Breast epithelium (tissue), 4 donors: ENCODE measurements at regions not wholly inside any gene's neighbourhood (a gene's known extent, or its start where the extent isn't known, plus 50 kb on each side); places are given as distances from the start of the nearest gene placed in this dataset.

Experiments
- DNase-seq, 2 donors: peaks; one replicate each; pipeline ENCODE4 v3.0.0-alpha.2; 2019; ENCODE audit warnings: low spot score in 2 of 2
- H3K27ac ChIP-seq, 2 donors: fragments of 200-600 bp; sonication (generic) in 1 of 2; one replicate each; pipeline ENCODE4 v1.5.1; 2016 to 2019; ENCODE audit warnings: mild to moderate bottlenecking in 1 of 2
- H3K27me3 ChIP-seq, 2 donors: fragments of 200-600 bp; sonication (generic) in 1 of 2; one replicate each; pipeline versions ENCODE4 v1.5.1 to v1.6.0; 2017 to 2019; ENCODE audit warnings: control low read depth in 1 of 2, mild to moderate bottlenecking in 1 of 2
- H3K36me3 ChIP-seq: fragments of 200-600 bp; one replicate; pipeline ENCODE4 v1.5.1; 2019
- H3K4me1 ChIP-seq, 2 donors: fragments of 200-600 bp; sonication (generic); one replicate each; pipeline ENCODE4 v1.5.1; 2016 to 2019; ENCODE audit warnings: control low read depth in 1 of 2
- H3K4me3 ChIP-seq, 3 donors: fragments of 200-600 bp; sonication (generic); 1 replicate in 2 of 3; 2 replicates in 1 of 3; pipeline ENCODE4 v1.5.1; 2016 to 2019; ENCODE audit warnings: mild to moderate bottlenecking in 3 of 3, moderate library complexity in 2 of 3
- H3K9me3 ChIP-seq, 2 donors: fragments of 200-600 bp; sonication (generic) in 1 of 2; one replicate each; pipeline ENCODE4 v1.5.1; 2016 to 2019; ENCODE audit warnings: control low read depth in 1 of 2
- POLR2A ChIP-seq: fragments of 450-650 bp; IDR thresholded peaks from one replicate; pipeline ENCODE4 v1.6.1; 2016; ENCODE audit warnings: antibody characterized with exemption, mild to moderate bottlenecking, moderate library complexity
- POLR2AphosphoS5 ChIP-seq, 3 donors: sonication (generic); formaldehyde crosslinking; IDR thresholded peaks; one replicate each; pipeline ENCODE4 v1.6.1; 2017; ENCODE audit warnings: antibody characterized with exemption in 3 of 3
- intact Hi-C: fragments of 100-400 bp; cut with DNase I; formaldehyde crosslinking; loops from one replicate; pipeline ENCODE4 v1.15.1; 2023; ENCODE audit warnings: low total_unique reads
- TF ChIP-seq, protein P1 (sequence below), 3 donors: fragments of 450-650 bp; IDR thresholded peaks; one replicate each; pipeline ENCODE4 v1.5.1; 2016 to 2017; ENCODE audit warnings: antibody characterized with exemption in 3 of 3, mild to moderate bottlenecking in 3 of 3, moderate library complexity in 3 of 3

DNA sequence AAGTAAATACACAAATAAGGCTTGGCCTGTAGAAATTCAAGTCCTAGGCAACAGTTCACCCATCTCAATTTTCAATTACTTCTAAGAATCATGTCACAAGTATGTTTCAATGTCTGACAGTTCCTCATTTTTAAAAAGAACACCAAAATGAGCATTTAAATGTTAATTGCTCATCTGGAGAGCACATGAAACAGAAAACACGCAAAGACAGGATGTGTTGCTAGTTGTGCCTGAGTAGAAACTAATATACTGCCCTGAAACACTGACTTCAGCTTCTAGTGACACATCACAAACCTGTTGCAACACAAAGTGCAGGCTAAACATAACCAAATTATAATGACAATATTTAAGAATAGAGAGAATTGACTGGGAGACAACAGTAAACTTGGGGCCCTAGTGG is 167.3 kb upstream of the THBS1 start:
- TF ChIP-seq POLR2A (no peak), POLR2AphosphoS5 (IDR thresholded peaks at IDR 0.05) (no peak)
- TF ChIP-seq, protein P1, sequence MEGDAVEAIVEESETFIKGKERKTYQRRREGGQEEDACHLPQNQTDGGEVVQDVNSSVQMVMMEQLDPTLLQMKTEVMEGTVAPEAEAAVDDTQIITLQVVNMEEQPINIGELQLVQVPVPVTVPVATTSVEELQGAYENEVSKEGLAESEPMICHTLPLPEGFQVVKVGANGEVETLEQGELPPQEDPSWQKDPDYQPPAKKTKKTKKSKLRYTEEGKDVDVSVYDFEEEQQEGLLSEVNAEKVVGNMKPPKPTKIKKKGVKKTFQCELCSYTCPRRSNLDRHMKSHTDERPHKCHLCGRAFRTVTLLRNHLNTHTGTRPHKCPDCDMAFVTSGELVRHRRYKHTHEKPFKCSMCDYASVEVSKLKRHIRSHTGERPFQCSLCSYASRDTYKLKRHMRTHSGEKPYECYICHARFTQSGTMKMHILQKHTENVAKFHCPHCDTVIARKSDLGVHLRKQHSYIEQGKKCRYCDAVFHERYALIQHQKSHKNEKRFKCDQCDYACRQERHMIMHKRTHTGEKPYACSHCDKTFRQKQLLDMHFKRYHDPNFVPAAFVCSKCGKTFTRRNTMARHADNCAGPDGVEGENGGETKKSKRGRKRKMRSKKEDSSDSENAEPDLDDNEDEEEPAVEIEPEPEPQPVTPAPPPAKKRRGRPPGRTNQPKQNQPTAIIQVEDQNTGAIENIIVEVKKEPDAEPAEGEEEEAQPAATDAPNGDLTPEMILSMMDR (IDR thresholded peaks at IDR 0.05) = no peak
- no peak for DNase-seq
- H3K4me3 ChIP-seq = no peak overlapping the region
- H3K27ac ChIP-seq = no peak overlapping the region
- H3K4me1 ChIP-seq = no peaks in the 10 kb centered on the region
- no peaks in the 10 kb centered on the region for H3K36me3 ChIP-seq
- no peaks in the 10 kb centered on the region for H3K27me3 ChIP-seq
- peaks cover 0 to 5% of the 10 kb centered on the region in 2 donors for H3K9me3 ChIP-seq
- intact Hi-C loops = no loop called here

DNA sequence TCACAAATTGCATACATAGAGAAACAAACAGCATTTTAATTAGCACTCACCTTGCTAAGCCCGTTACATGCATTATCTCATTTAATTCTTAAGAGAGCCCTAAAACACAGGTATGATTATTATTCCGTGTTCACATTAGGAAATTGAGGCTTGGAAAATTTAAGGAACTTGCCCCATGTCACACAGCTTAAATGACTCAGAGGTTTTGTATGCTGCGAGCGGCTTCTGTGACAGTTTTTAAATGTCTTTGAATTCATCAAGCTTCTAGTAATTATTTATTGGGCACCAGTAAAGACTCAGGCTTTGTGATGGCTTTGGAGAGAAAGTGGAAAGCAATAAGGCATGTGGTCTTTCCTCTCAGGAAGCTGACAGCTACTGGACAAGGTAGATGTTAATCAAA is 166.7 kb upstream of the THBS1 start:
- H3K4me3 ChIP-seq = no peak overlapping the region
- H3K9me3 ChIP-seq = peaks cover 0 to 5% of the 10 kb centered on the region in 2 donors
- intact Hi-C loops = no loop called here
- no peaks in the 10 kb centered on the region for H3K36me3 ChIP-seq
- H3K4me1 ChIP-seq = no peaks in the 10 kb centered on the region
- DNase-seq = no peak
- no peaks in the 10 kb centered on the region for H3K27me3 ChIP-seq
- H3K27ac ChIP-seq = no peak overlapping the region
- no peak for TF ChIP-seq POLR2A
- no peak for TF ChIP-seq POLR2AphosphoS5 (IDR thresholded peaks at IDR 0.05)
- TF ChIP-seq, protein P1 (IDR thresholded peaks at IDR 0.05) = no peak

DNA sequence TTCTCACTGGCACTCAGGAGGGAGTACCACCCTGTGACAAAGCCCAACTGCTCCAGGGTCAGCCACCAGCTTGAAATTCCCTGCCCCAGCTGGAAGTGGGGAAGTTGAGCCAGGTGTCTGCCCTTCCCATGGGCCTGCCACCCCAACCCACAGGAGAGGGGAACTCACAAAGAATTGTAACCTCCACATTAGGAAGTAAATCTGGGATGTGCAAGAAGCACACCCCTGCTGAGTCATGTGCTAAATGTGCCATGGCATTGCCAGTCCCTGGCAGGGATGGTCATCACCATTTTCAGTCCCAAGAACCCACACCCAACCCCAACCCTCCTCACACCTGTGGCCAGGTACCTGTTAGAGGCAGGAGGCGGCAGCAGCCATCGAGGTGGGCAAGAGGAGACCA is 165.2 kb upstream of the THBS1 start:
- H3K27ac ChIP-seq = no peak overlapping the region
- no peak for DNase-seq
- intact Hi-C loops = no loop called here
- peaks cover 0 to 5% of the 10 kb centered on the region in 2 donors for H3K9me3 ChIP-seq
- no peaks in the 10 kb centered on the region for H3K27me3 ChIP-seq
- no peak overlapping the region for H3K4me3 ChIP-seq
- TF ChIP-seq POLR2A = no peak
- no peak for TF ChIP-seq POLR2AphosphoS5 (IDR thresholded peaks at IDR 0.05)
- TF ChIP-seq, protein P1 (IDR thresholded peaks at IDR 0.05) = no peak
- no peaks in the 10 kb centered on the region for H3K36me3 ChIP-seq
- H3K4me1 ChIP-seq = no peaks in the 10 kb centered on the region

DNA sequence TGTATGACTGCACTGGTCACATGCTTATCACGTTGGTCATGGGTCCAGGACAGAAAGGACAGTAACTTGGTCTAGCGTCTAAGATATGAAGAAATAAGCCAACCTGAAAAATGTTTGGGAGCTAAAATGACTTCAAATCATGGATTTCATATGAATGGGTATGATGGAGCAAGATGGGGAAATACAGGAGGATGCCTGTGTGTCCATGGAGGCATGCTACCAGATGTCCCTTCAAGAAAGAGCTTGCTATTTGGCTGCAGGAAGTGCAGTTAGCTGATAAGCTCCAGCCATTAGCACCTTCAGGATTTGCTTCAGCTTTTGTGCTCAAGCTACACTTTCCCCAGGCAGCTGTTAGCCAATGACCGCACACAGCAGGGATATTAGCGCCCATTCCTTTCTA is 164.6 kb upstream of the THBS1 start:
- TF ChIP-seq, protein P1 (IDR thresholded peaks at IDR 0.05) = no peak
- no peak for TF ChIP-seq POLR2AphosphoS5 (IDR thresholded peaks at IDR 0.05)
- TF ChIP-seq POLR2A = no peak
- no peak for DNase-seq
- intact Hi-C loops = no loop called here
- Histone ChIP-seq H3K27ac (no peak overlapping the region), H3K27me3 (no peaks in the 10 kb centered on the region), H3K4me1 (no peaks in the 10 kb centered on the region), H3K9me3 (peaks cover 0 to 5% of the 10 kb centered on the region in 2 donors), H3K4me3 (no peak overlapping the region), H3K36me3 (no peaks in the 10 kb centered on the region)

DNA sequence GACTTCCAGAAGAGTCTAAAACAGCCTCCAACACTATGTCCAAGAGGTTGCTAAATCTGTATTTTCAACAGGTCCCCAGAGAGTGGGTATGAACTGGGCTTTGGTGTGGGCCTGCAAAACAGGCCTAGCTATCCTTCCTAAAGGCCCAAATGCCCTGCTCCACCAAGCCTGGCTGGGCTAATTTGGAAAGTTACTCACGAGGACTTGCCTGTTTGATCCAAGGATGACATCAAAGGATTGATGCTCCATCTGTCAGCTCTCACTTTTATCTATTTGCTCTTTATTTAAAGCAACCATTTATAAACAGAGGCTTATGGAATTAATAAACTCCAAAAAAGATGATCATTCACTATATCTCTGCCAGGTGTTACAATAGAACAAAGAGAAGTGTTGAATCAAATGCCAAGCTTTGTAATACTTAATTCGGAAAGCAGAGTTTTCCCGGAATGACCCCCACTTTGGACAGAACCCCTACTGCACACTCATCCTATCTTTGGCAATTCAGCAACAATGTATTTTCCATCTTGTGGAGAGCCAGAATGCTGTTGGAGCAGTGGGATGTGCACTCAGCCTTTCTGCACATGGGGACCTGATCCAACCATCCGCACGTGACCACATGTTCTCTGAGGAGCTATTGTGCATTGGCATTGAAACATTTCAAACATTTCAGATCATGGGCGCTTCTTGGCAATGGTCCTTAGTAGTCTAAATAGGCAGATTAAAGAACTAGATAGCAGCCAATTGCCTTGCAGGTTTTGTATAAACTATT is 163.3 kb upstream of the THBS1 start:
- intact Hi-C loops = no loop called here
- no peak for TF ChIP-seq POLR2A
- TF ChIP-seq POLR2AphosphoS5 (IDR thresholded peaks at IDR 0.05) = peak in 1 of 3 donors; percentile 8
- Histone ChIP-seq H3K27ac (no peak overlapping the region), H3K9me3 (peaks cover 0 to 5% of the 10 kb centered on the region in 2 donors), H3K4me1 (no peaks in the 10 kb centered on the region), H3K4me3 (no peak overlapping the region), H3K36me3 (no peaks in the 10 kb centered on the region), H3K27me3 (no peaks in the 10 kb centered on the region)
- DNase-seq = peak; percentile 56 to 75
